NCI-H2029 (cell line): ENCODE measurements at regions not wholly inside any gene's neighbourhood (a gene's known extent, or its start where the extent isn't known, plus 50 kb on each side); places are given as distances from the start of the nearest gene placed in this dataset.

Experiments used
- DNase-seq: peaks from one replicate; lab custom pipeline; 2025; lab: John Stamatoyannopoulos, UW

DNA sequence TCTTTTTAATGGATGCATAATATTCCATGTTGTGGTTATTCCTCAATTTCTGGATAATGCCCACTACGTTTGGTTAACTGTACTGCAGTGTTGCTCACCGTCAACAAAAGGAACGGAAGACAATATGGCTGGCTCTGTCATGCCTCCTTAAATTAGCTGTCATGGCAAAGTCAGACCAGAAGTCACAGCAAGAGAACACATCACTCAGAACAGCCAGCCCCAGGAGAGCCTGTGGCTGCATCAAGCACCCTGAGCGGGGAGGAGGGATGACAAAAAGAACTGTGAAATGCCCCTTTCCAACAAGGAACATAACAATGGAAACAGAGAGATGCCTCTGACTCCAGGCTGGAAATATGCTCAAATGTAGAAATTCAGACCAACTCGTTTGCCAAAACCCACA, 366.0 kb upstream of the ZNF507 start:
- DNase-seq = no peak

DNA sequence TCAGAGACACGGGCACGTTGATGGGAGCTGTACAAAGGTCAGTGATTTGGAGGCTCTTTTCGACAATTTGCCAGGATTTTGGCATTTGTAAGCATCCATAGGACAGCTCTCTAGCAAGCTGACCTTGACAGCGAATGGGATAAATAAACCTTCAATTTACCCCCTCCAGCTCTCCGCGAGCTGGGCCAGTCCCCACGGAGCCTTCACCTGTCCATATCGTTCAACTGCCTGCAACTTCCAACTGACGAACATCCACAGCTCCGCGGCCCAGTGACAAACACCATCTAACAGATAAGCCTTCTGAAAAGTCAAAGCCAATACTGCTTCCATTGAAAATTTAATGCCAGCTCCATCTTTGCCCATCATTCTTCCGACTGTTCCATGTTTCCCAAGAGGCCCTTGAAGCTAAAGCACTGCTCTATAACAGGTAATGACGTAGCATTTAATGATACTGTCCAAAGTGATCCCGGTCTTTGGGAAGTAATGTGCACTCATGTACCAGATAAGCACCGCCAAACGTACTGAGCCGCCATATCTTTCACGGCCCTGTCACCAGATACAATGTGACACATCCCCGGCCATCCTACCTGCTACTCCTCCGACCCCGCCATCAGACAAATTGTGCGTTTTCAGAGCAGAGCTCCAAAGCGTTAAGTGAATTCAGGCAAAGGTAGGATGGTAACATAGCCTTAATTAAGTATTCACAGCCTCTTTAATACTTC, 365.3 kb upstream of the ZNF507 start:
- no peak for DNase-seq

DNA sequence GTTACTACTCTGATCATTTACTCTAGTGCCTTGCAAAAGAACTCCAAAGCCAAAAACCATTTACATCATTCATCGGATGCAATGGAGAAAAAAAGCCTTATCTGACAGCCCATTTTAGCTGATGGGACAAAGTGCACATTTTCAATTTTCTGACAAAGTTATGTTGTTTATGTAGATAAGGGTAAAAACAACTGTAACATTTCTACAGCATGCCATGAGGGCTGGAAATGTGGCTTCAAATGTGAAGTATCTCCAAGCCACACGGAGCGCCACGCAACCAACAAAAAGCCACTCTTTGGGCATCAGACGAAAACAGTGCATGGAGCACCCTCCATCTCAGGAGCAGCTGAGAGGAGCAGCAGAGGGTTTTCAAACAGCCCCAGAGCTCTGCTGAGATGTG, 364.6 kb upstream of the ZNF507 start:
- no peak for DNase-seq

DNA sequence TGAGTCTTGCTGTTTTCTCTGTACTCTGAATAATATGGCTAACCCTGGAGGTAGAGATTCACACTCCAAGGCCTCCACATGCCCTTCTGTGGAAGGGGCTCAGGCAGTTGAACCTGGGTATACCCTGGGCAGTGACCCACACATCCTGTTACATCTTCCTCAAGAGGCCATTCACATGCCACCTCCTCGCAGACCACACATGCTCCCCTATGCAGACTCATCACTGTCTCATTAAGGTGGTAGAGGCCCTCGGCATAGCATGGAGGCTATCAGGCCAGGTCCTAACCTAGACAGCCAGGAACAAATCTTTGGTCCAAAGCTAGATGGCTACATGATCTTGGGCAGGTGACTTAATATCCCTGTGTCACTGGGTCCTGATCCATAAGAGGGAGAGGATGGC, 363.9 kb upstream of the ZNF507 start:
- DNase-seq = no peak

DNA sequence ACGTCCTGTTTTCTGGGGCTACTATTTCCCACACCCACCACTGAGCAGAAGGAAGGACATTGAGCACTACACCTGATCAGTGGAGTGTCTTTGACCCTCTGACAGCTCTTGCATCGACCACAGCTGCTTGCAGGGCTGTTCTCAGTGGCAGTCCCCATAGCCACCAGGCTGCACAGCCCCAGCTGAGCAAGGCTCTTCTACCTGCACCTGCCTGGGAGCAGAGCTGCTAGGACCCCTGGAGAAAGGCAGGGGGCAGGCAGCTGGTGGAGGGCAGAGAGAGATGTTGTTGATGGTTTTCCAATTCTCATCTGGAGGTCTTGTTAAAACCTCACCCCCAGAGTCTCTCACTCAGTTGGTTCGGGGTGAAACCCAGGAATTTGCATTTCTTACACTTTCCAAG, 361.8 kb upstream of the ZNF507 start:
- no peak for DNase-seq

DNA sequence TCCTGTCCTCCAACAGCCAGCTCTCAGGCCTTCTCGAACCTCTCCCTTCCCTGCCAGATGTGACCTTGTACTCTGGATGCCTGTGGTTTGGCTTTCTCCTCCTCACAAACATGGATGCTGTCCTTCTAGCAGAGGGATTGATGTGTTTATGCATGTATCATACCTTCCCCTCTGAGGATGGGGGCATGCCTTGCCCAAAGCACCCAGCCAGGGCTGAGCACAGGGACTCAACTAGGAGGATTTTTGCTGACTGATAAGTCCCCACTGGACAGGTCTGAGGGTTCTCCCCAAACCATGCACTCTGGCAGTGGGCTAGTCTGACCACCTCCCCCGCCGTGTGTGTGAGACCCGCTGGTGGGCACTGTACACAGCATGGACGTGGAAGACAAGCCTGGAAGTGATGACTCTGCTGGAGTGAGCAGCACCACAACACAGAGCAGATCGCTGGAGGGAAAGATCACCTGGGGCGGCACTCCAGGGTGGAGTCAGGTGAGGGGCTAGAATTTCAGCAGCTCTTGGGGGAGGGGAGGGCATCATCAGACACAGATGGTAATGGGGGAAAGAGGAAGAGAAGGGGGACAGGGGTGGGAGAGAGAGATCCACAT, 360.3 kb upstream of the ZNF507 start:
- DNase-seq = no peak

DNA sequence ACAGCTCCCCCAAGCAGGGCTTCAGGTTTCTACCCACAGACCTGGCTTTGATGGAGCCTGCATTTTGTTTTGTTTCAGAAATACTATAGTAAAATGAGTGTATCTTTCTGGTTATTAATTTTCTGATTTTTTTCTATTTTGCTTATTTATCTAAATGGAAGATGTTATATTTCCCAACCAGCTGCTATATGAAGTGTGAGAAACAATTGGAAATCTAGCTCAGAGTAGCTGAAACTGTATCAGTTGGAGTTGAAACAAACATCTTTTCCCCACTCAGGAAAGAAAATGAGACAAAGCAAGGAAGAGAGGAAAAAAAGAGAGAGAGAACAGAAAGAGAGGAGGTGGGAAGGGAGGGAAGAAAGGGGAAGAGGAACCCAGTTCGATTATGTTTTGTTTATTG, 358.5 kb upstream of the ZNF507 start:
- DNase-seq = no peak

DNA sequence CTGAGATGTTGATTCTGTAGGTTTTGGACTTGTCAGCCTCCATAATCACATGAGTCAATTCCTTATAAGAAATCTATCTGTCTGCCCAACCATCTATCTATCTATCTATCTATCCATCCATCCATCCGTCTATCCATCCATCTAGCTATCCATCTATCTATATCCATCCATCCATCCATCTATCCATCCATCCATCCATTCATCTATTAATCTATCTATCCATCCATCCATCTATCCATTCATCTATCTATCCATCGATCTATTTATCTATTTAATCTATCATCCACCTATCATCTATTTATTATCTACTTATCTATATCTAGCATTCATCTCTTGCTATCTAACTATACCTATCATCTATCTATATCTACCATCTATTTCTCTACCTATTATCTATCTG, 357.2 kb upstream of the ZNF507 start:
- DNase-seq = no peak

DNA sequence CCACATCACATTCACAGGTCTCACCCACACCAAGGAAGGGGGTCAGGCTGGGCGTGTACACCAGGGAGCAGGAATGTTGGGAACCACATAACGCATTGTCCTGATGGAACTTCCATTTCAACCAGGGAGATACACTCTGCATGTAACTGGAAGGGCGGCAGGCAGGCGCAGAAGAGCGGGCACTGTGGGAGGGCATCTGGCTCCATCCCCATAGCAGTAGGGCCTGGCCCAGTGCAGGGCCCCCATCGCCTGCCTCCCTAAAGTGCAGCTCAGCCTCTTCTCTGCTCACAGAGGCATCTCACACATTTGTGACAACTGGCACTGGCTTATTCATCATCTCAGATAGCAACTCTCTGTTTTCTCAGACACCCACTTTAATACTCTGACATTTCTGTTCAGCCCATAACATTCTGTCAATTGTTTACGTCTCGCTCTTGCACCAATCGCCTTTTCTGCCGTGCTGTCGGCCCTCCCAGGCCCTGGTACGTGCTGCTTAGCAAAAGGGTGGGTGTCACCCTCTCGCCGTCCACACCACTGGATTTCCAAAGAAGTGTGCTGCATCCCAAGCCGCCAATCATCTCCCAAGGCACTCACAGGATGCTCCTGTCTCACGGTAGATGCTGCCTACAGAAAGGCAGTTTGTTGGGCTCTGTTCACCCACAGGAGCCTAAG, 353.3 kb upstream of the ZNF507 start:
- no peak for DNase-seq

DNA sequence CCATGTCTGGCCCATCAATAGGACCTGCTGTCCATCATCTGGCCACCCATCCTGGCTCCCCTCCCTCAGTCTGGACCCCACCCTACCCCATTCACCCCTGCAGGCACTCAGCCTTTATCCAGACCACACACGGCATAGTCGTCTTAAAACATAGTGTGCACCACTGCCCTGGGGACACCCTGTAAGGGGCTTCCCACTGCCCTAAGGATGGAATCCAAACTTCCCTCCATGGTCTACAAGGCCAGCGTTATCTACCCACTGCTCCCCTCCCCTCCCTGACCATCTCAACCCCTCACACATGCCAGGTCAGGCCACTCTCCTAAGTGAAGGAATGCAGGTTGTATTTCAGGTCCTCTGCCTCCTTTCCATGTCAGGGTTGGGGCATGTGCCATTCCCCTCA, 352.7 kb upstream of the ZNF507 start:
- no peak for DNase-seq

DNA sequence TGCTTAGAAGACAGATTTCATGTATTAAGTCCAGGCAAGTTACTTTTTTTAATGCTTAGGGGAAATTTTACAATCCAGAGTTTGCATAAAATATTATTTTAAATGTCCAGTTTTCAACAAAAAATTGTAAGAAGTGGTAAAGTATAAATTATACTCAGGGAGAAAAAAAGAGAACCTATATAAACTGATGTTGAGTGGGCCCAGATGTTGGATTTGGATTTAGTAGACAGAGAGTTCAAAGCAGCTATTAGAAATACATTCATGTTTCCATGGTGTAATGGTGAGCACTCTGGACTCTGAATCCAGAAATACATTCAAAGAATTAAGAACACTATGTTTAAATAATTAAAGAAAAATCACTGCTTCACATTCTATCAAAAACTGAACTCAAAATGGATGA, 349.9 kb upstream of the ZNF507 start:
- DNase-seq = no peak

DNA sequence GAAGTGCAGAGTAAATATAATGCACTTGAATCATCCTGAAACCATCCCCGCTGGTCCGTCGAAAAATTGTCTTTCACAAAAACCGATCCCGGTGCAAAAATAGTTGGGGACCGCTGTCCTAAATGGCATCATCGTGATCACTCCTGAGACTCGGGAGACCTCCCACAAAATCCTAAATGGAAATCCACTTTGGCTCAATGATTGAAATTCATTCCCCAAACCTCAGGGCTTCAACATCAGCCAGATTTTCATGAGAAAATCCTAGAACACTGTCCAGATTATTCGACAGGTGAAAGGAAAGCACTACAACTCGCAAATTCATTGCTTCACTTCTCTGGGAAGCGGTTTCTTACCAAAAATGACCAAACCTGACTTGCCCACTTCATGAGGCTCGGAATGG, 335.3 kb upstream of the ZNF507 start:
- DNase-seq = no peak

DNA sequence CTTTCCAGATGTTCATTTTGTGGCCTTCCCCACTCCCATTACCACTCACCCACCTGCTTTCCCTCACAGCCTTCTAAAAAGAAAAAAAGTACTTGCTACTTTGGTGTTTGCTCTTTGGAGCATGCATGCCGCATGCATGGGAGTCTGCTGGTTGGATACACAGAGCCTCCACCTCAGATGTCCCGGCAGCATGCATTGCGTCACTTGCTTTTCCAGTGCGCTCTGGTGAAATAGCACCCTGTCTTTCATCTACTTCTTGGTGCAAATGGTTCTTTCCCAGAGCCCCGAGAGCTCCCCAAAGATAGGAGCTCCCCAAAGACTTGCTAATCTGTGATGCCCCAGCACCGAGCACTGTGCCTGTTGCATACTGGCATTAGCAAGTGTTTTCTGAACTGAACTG, 333.2 kb upstream of the ZNF507 start:
- DNase-seq = no peak

DNA sequence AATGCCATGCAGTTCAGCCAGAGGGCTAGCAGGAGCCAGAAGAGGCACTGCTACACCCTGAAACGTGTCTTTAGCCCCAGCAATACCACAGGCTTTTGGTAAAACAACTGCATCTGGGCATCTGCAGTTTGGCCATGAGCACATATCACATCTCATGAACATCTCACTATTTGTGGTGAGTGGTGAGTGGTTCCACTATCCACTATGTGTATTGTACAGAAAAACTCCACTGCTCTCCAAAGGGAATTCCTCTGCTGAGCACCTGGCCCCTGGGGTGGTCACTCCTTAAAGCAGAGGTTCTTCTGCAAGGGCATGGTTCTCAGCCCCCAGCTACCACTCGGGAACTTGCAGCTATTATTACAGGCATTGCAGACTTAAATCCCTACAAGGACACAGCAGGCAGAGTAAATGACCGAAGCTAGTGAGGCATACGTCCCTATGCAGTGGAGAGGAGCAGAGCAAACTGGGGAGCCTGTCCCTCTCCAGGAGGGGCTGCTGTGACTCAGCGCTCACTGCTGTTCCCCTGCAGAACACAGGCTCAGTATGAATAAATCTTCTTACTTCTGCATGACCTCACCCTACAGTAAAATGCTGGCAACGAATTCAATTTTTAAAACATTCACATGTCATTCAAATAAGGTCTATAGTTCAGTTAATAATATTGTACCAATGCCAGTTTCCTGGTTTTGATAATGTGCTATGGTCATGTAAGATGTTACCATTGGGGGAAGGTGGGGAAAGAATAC, 332.4 kb upstream of the ZNF507 start:
- DNase-seq = no peak

DNA sequence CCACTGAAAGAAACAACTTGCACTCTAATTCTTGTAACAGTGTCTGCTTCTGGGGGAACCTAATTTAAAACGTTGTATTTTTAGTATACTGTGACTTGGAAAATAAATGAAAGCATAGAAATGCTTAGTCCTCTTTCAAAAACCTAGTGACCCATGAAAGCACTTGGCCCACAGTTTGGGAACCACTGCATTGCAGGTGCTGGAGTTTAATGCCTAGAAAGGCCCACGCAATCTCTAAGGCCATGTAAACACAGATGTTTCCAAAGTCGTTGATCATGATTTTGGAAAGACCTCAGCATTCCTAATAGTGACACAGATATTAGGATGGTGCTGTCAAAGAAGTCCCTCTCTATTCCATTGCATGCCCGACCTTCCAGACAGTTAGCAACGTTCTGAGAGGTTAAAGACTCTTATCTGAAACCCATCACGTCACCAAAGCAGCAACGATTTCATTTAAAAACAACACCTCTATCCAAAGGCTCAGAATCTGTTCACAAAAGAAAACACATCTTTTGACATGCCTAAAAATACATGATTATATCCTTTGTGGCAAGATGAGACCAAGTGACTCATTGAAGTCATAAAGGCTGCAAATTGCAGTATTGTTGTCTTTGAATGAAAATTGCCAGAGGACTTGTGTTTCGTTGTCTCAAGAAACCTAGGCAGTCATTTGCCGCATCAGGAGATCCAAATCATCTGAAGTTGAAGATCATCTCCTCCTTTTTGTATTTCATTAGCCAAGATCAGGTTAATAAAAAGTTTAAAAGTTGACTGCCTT, 328.0 kb upstream of the ZNF507 start:
- no peak for DNase-seq

DNA sequence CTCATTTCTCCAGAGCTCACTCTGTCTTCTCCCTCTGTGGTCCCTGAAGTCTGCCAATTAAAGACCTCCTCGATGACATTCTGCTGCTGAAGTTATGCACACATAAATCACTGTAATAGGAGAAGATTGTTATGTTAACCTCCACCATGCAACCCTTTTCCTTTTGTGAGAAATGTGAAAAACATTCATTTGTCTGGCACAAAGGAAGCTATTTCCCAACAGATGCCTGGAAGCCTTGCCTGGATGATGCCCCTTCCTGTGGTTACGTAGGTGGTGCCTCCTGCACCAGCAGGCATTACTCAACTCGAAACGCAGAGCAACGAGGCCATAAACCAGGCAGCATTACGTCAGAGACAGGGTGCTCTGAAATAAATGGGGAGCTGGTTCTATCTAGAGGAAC, 327.4 kb upstream of the ZNF507 start:
- no peak for DNase-seq

DNA sequence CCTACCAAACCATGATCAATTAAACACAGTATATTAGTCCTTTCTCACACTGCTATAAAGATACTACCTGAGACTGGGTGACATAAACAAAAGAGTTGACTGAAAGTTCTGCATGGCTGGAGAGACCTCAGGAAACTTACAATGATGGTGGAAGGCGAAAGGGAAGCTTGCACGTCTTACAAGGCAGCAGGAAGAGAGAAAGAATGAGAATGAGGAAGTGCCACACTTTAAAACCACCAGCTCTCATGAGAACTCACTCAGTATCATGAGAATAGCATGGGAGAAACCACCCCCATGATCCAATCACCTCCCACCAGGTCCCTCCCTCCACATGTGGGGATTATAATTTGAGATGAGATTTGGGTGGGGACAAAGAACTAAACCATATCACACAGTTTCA, 324.9 kb upstream of the ZNF507 start:
- no peak for DNase-seq

DNA sequence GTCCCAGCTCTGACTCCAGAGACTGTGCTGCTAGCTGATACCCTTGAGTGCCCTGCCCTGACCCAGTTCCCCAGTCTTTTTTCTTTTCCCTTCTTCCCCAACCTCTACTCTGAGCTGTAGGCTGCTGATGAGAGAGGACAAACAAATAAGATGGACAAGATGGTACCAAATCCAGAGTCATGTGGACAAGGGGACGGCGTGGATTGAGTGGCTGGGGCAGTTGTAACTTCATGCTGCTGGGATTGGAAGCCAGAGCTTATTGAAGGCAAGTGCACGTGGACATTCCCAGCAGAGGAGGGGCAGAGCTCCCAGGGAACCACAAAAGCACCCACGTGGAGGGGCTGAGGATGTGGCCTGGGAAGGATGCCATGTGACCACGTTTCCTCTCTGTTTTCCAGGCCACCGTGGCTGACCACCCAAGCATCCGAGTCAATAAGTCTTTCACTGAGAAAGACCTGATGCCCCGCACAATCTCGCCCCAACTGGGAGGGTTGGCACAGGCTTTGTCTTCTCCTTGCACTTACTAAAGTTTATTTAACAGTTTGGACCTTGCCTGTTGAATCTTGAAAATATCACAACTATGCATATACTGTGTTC, 323.3 kb upstream of the ZNF507 start:
- no peak for DNase-seq

DNA sequence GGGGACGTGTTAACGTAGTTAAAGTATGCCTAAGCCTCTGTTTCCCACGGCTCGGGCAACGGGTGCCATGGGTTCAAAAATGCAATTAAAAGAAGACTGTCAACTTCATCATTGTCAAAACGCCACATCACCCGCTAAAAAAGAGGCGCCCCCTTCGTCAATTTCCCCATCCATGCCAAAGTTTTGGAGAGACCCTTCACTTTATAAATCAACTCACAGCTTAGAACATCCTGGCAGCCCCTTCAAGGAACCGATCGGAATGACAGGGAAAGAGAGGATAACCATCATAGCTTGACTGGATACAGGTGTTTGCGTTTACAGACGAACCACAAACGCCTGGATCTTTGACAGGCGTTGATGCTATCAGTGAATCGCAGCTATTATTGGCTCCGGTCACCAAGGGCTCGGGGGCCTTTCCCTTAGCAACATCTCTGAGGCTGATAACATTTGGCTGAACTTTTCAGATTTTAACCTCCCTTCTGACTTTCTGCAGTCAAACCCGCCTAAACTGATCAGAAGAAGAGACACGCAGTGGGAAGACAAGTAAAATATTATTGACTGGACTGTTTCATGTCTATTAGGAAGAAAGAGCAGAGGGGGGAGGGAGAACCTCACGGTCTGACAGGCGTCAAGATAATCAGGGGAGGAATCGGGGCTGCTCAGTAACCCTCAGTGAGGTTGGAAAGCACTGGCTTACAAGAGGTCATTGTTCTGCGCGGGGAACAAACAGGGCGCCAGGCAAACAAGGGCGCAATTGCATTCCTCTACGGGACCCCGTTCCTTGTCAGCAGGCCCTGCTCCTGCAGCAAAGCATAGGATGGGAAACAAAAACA, 322.5 kb upstream of the ZNF507 start:
- DNase-seq = no peak

DNA sequence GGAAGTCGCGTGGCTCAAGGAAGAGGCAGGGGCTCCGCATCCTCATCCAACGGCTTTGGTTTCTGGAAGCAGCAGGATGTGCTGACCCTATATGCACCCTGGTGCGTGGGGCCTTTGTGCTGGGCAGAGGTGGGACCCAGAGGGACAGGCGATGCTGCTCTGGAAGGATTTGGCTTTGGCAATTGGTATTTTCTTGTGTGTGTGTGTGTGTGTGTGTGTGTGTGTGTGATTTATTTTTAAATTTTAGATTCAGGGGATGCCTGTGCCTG, 321.9 kb upstream of the ZNF507 start:
- no peak for DNase-seq

DNA sequence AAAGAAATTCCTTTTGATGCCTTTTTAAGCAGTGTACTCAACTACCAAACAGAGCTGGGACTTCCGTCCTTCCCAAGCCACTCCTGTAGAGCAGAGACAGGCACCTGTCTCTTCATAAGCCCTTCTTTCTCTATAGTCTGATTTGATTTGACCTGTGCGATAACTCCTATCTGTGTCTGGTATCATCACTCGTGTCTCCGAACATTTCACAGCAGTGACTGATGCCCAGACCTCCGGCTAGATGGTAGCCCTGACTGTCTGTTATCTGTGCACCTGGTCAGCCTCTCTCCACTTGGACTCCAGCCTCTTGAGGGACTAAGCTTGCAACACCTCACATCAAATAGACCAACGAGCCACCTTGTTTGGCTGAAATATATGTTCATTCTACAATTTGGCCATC, 316.2 kb upstream of the ZNF507 start:
- DNase-seq = no peak
